ENCODE measurements at regions not wholly inside any gene's neighbourhood (a gene's known extent, or its start where the extent isn't known, plus 50 kb on each side); places are given as distances from the start of the nearest gene placed in this dataset.

GRCh38 chr2:45275242-45275805 lies 266.1 kb upstream of the SIX2 start:
- no peak for DNase-seq (ENCODE audit: low read depth in 2 of 2)

GRCh38 chr2:45274250-45274926 lies 265.1 kb upstream of the SIX2 start:
- DNase-seq (ENCODE audit: low read depth in 2 of 2), result no peak

GRCh38 chr2:45273412-45274249 lies 264.4 kb upstream of the SIX2 start:
- no peak for DNase-seq (ENCODE audit: low read depth in 2 of 2)

- DNase-seq (ENCODE audit: low read depth in 2 of 2), result no peak
Observed at GRCh38 chr2:45272549-45273265, 263.5 kb upstream of the SIX2 start.

- DNase-seq (ENCODE audit: low read depth in 2 of 2), result no peak
Observed at GRCh38 chr2:45269149-45269793, 260.0 kb upstream of the SIX2 start.

GRCh38 chr2:45268631-45269030 lies 259.4 kb upstream of the SIX2 start:
- no peak for DNase-seq (ENCODE audit: low read depth in 2 of 2)

- no peak for DNase-seq (ENCODE audit: low read depth in 2 of 2)
Observed at GRCh38 chr2:45267062-45267792, 258.0 kb upstream of the SIX2 start.

- no peak for DNase-seq (ENCODE audit: low read depth in 2 of 2)
Observed at GRCh38 chr2:45265336-45265735, 256.1 kb upstream of the SIX2 start.

GRCh38 chr2:45264227-45265225 lies 255.3 kb upstream of the SIX2 start:
- DNase-seq (ENCODE audit: low read depth in 2 of 2), result peak in 1 of 2 donors; percentile 3

- DNase-seq (ENCODE audit: low read depth in 2 of 2), result no peak
Observed at GRCh38 chr2:45263147-45263546, 253.9 kb upstream of the SIX2 start.

GRCh38 chr2:45261746-45262145 lies 252.5 kb upstream of the SIX2 start:
- DNase-seq (ENCODE audit: low read depth in 2 of 2), result no peak

GRCh38 chr2:45260946-45261345 lies 251.7 kb upstream of the SIX2 start:
- DNase-seq (ENCODE audit: low read depth in 2 of 2), result no peak

GRCh38 chr2:45259547-45260160 lies 250.4 kb upstream of the SIX2 start:
- no peak for DNase-seq (ENCODE audit: low read depth in 2 of 2)

GRCh38 chr2:45259138-45259537 lies 249.9 kb upstream of the SIX2 start:
- DNase-seq (ENCODE audit: low read depth in 2 of 2), result no peak

GRCh38 chr2:45258311-45258710 lies 249.1 kb upstream of the SIX2 start:
- no peak for DNase-seq (ENCODE audit: low read depth in 2 of 2)

GRCh38 chr2:45257820-45258219 lies 248.6 kb upstream of the SIX2 start:
- DNase-seq (ENCODE audit: low read depth in 2 of 2), result no peak

GRCh38 chr2:45256867-45257641 lies 247.8 kb upstream of the SIX2 start:
- no peak for DNase-seq (ENCODE audit: low read depth in 2 of 2)

GRCh38 chr2:45256173-45256866 lies 247.1 kb upstream of the SIX2 start:
- no peak for DNase-seq (ENCODE audit: low read depth in 2 of 2)

All from stimulated activated CD8-positive, alpha-beta memory T cell treated with anti-CD3 and anti-CD28 coated beads, Interleukin-15, amount 100 ng/mL, for 48 hours (primary cell).